CD4-positive, alpha-beta memory T cell (primary cell): ENCODE measurements at regions not wholly inside any gene's neighbourhood (a gene's known extent, or its start where the extent isn't known, plus 50 kb on each side); places are given as distances from the start of the nearest gene placed in this dataset.

Source experiments
- CTCF ChIA-PET: fragments of 350-600 bp; sonication (Branson Sonifier 250); formaldehyde crosslinking; loops from one replicate; lab custom pipeline; 2021; ENCODE audit warnings: inconsistent platforms; ENCODE audit not compliant: partially characterized antibody; lab: Charles Lee
- POLR2A ChIA-PET: fragments of 350-600 bp; sonication (Branson Sonifier 250); formaldehyde crosslinking; loops from one replicate; lab custom pipeline; 2021; ENCODE audit not compliant: partially characterized antibody; lab: Charles Lee
- DNase-seq, 5 donors: peaks; one replicate each; pipeline versions ENCODE4 v3.0.0 to v3.0.0-alpha.2; 2020 to 2022; ENCODE audit warnings: mixed read lengths in 1 of 5
- H3K27ac ChIP-seq: one replicate; pipeline ENCODE4 v1.7.0; 2013; ENCODE audit warnings: low read depth, low read length
- H3K27me3 ChIP-seq: 2 replicates; pipeline ENCODE4 v1.7.0; 2013; ENCODE audit warnings: mild to moderate bottlenecking, low read length, moderate library complexity; ENCODE audit not compliant: insufficient read depth
- H3K36me3 ChIP-seq: 2 replicates; pipeline ENCODE4 v1.7.0; 2013; ENCODE audit warnings: mild to moderate bottlenecking, low read length, moderate library complexity; ENCODE audit not compliant: insufficient read depth
- H3K4me1 ChIP-seq: 2 replicates; pipeline ENCODE4 v1.7.0; 2013; ENCODE audit warnings: mild to moderate bottlenecking, low read length, moderate library complexity; ENCODE audit not compliant: insufficient read depth
- H3K4me3 ChIP-seq, 2 donors: one replicate each; pipeline ENCODE4 v1.7.0; 2013; ENCODE audit warnings: low read length in 2 of 2, mild to moderate bottlenecking in 1 of 2
- H3K9me3 ChIP-seq, 2 donors: one replicate each; pipeline ENCODE4 v1.7.0; 2013; ENCODE audit warnings: low read length in 2 of 2, control low read depth in 1 of 2; ENCODE audit not compliant: control insufficient read depth in 1 of 2
- H3K27ac Mint-ChIP-seq, 7 donors: one replicate each; pipeline ENCODE4 v1.8.0; 2020 to 2021; ENCODE audit warnings: mixed read lengths in 7 of 7, mild to moderate bottlenecking in 6 of 7, inconsistent platforms in 3 of 7, moderate library complexity in 3 of 7
- H3K27me3 Mint-ChIP-seq, 2 donors: one replicate each; pipeline ENCODE4 v1.8.0; 2020 to 2021; ENCODE audit warnings: mixed read lengths in 2 of 2
- H3K36me3 Mint-ChIP-seq, 2 donors: one replicate each; pipeline ENCODE4 v1.8.0; 2020 to 2021; ENCODE audit warnings: mixed read lengths in 2 of 2, inconsistent platforms in 1 of 2, mild to moderate bottlenecking in 1 of 2
- H3K4me1 Mint-ChIP-seq, 4 donors: one replicate each; pipeline ENCODE4 v1.8.0; 2020 to 2021; ENCODE audit warnings: mixed read lengths in 4 of 4, mild to moderate bottlenecking in 1 of 4
- H3K4me3 Mint-ChIP-seq, 8 donors: one replicate each; pipeline ENCODE4 v1.8.0; 2020 to 2021; ENCODE audit warnings: mixed read lengths in 8 of 8, mild to moderate bottlenecking in 7 of 8, moderate library complexity in 6 of 8, inconsistent platforms in 3 of 8
- H3K9me3 Mint-ChIP-seq, 8 donors: one replicate each; pipeline ENCODE4 v1.8.0; 2020 to 2021; ENCODE audit warnings: mixed read lengths in 8 of 8, mild to moderate bottlenecking in 5 of 8, inconsistent platforms in 3 of 8, moderate library complexity in 1 of 8
- intact Hi-C: fragments of 100-400 bp; cut with micrococcal nuclease; formaldehyde crosslinking; loops from one replicate; pipeline ENCODE4 v1.15.1; 2023

DNA sequence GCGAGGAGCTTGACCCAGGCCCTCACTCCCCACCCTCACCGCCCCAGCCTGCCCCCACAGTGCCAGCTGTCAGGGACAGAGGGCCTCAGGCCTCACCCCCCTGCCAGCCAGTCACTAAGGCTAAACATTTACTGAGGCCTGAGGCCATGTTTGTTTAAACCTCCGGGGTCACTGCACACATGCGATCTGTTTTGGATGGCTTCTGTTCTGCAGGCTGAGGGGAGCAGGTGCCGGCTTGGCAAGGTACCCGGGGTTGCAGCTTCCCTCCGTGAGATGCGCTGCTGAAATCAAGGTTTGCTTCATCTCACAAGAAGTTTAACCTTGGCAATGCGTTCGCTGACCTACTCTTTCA lies 103.3 kb upstream of the BOD1 start:
- no peak overlapping the region for H3K27ac Mint-ChIP-seq
- H3K9me3 Mint-ChIP-seq: peaks cover 0 to 3% (median 0%) of the 10 kb centered on the region in 8 donors
- intact Hi-C loops: no loop called here
- Histone ChIP-seq H3K27ac (no peak overlapping the region), H3K4me3 (no peak overlapping the region), H3K4me1 (no peaks in the 10 kb centered on the region), H3K9me3 (no peaks in the 10 kb centered on the region), H3K36me3 (no peaks in the 10 kb centered on the region), H3K27me3 (no peaks in the 10 kb centered on the region)
- no peak overlapping the region for H3K4me3 Mint-ChIP-seq
- no peaks in the 10 kb centered on the region for H3K36me3 Mint-ChIP-seq
- no peak for DNase-seq
- H3K4me1 Mint-ChIP-seq: no peaks in the 10 kb centered on the region
- H3K27me3 Mint-ChIP-seq: peaks cover 0 to 18% of the 10 kb centered on the region in 2 donors
- POLR2A ChIA-PET: no interaction called here
- CTCF ChIA-PET: no interaction called here

DNA sequence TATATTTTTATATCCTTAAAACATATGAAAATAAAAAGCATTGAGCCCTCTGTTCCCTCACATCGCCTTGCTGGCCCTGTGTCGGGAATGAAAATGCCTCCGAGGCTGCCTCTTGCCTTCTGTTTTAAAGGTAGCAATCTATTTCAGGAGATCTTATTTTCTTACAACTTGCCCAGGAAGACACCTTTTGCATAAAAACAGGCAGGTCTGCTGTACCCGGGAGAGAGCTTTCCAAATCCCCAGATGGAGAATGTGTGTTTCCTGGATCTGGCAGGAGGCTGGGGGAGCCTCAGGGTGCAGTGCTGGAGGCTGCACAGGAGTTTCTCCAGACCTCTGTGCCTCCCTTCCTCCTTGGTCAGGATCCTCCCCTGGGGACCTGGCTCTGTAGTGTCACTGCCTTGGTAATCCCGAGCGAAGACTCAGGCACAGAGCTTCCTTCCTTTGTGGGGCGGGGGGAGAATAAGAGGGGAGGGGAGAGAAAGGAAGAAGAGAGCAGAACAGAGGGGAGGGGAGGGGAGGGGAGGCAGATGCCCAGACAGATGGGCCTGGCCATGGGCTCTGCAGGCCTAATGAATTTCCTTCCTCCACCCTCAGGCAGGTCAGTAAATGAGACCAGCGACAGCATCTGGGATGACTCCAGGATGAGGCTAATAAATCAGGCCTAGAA lies 104.0 kb upstream of the BOD1 start:
- Mint-ChIP-seq H3K36me3 (no peaks in the 10 kb centered on the region), H3K27me3 (peaks cover 0 to 18% of the 10 kb centered on the region in 2 donors), H3K9me3 (peaks cover 0 to 3% (median 0%) of the 10 kb centered on the region in 8 donors), H3K4me1 (no peaks in the 10 kb centered on the region), H3K27ac (no peak overlapping the region), H3K4me3 (no peak overlapping the region)
- ChIA-PET POLR2A (no interaction called here), CTCF (no interaction called here)
- Histone ChIP-seq H3K27me3 (no peaks in the 10 kb centered on the region), H3K9me3 (no peaks in the 10 kb centered on the region), H3K27ac (no peak overlapping the region), H3K4me1 (no peaks in the 10 kb centered on the region), H3K36me3 (no peaks in the 10 kb centered on the region), H3K4me3 (no peak overlapping the region)
- no peak for DNase-seq
- intact Hi-C loops: no loop called here

DNA sequence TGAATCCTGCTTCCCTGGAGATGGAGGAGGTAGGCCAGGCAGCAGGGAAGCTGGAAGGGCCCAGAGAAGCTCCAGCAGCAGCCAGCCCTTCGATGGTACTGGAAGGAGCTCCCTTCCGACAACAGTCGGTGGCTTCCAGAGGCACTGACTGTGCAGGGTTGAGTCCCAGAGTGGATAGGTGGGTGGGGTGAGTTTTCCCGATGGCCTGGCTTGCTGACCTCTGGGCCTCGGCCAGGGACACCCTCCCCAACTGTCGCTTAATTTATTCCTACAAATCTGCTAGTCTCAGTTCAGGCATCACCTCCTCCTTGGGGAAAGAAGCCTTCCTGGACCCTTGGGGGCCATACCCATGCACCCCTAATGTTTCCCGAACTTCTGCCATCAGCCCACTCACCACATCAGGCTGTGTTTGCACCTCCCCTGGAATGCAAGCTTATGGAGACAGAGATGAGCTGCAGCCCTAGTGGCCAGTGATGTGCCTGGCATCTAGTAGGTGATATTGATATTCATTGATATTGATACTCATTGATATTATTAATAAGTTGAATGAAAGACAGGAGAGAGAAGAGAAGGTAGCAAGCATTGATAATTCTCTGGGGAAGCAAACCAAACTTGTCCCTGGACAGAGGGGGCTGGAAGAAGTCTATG lies 104.6 kb upstream of the BOD1 start:
- H3K36me3 Mint-ChIP-seq: no peaks in the 10 kb centered on the region
- intact Hi-C loops: no loop called here
- ChIA-PET CTCF (no interaction called here), POLR2A (no interaction called here)
- H3K27me3 Mint-ChIP-seq: peaks cover 0 to 18% of the 10 kb centered on the region in 2 donors
- no peak for DNase-seq
- H3K9me3 Mint-ChIP-seq: peaks cover 0 to 6% (median 0%) of the 10 kb centered on the region in 8 donors
- Histone ChIP-seq H3K27ac (no peak overlapping the region), H3K4me1 (no peaks in the 10 kb centered on the region), H3K36me3 (no peaks in the 10 kb centered on the region), H3K4me3 (no peak overlapping the region), H3K9me3 (no peaks in the 10 kb centered on the region), H3K27me3 (no peaks in the 10 kb centered on the region)
- no peak overlapping the region for H3K27ac Mint-ChIP-seq
- no peaks in the 10 kb centered on the region for H3K4me1 Mint-ChIP-seq
- no peak overlapping the region for H3K4me3 Mint-ChIP-seq

DNA sequence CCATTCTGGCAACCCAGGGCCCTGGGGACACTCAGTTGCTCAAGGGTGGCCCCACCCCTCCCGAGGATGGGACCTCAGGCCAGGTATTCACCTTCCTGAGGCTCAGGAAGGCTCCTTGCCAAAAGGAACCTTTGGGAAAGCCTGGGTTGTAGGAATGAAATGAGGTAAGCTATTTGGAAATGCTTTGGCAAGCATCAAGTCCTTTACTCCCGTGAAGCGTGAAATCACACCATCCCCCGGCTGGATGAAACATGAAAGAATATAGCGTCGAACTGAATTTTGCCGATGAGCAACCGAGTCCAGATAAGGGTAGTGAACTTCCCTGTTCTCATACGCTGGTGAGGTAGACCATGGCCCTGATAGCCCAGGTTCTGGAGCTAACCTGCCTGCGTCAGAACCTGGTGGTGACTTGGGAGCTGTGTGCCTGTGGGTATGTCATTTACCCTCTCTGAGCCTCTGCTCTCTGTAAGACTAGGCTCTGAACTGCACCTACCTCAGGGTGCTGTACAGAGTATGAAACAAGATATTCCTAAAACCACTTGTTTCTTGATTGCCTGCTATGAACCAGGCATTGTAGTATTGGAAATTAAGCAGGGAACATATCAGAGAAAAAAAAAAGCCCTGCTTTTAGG lies 105.3 kb upstream of the BOD1 start:
- Histone ChIP-seq H3K4me1 (no peaks in the 10 kb centered on the region), H3K9me3 (no peaks in the 10 kb centered on the region), H3K27ac (no peak overlapping the region), H3K36me3 (no peaks in the 10 kb centered on the region), H3K4me3 (no peak overlapping the region), H3K27me3 (no peaks in the 10 kb centered on the region)
- no peak for DNase-seq
- Mint-ChIP-seq H3K36me3 (no peaks in the 10 kb centered on the region), H3K27me3 (peaks cover 0 to 16% of the 10 kb centered on the region in 2 donors), H3K4me1 (no peaks in the 10 kb centered on the region), H3K27ac (no peak overlapping the region), H3K4me3 (peak overlapping the region in 1 of 8 donors; percentile 40), H3K9me3 (peaks cover 0 to 6% (median 0%) of the 10 kb centered on the region in 8 donors)
- intact Hi-C loops: no loop called here
- POLR2A ChIA-PET: no interaction called here
- CTCF ChIA-PET: no interaction called here

DNA sequence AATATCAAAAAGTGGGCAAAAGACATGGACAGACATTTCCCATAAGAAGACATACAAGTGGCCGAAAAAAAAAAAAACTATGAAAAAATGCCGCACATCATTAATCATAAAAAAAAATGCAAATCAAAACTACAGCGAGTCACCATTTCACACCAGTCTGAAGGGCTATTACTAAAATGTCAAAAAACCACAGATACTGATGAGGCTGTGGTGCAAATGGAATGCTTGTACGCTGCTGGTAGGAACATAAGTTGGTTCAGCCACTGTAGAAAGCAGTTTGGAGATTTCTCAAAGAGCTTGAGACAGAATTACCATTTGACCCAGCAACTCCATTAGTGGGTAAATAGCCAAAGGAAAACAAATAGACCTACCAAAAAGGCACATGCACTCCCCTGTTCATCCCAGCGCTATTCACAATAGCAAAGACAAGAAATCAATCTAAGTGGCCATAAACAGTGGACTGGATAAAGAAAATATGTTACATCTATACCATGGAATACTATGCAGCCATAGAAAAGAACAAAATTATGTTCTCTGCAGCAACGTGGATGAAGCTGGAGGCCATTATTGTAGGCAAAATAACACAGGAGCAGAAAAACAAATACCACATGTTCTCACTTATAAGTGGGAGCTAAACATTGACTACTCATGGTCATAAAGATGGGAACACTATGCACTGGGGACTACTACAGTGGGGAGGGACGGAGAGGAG lies 110.6 kb upstream of the BOD1 start:
- ChIA-PET POLR2A (interaction anchor here (1.0 kb wide), 1 partner anchor 510 kb away, joined by 3 read pairs; no protein-coding TSS in a partner anchor), CTCF (no interaction called here)
- no peaks in the 10 kb centered on the region for H3K36me3 ChIP-seq
- no peaks in the 10 kb centered on the region for H3K27me3 ChIP-seq
- intact Hi-C loops: no loop called here
- H3K27ac ChIP-seq: no peak overlapping the region
- H3K27me3 Mint-ChIP-seq: peaks cover 0 to 10% of the 10 kb centered on the region in 2 donors
- no peak for DNase-seq
- H3K4me3 Mint-ChIP-seq: no peak overlapping the region
- H3K27ac Mint-ChIP-seq: peak overlapping the region in 1 of 7 donors; percentile 49
- H3K9me3 Mint-ChIP-seq: peaks cover 0 to 6% (median 0%) of the 10 kb centered on the region in 8 donors
- H3K4me3 ChIP-seq: no peak overlapping the region
- no peaks in the 10 kb centered on the region for H3K9me3 ChIP-seq
- no peaks in the 10 kb centered on the region for H3K4me1 Mint-ChIP-seq
- no peaks in the 10 kb centered on the region for H3K4me1 ChIP-seq
- H3K36me3 Mint-ChIP-seq: no peaks in the 10 kb centered on the region

DNA sequence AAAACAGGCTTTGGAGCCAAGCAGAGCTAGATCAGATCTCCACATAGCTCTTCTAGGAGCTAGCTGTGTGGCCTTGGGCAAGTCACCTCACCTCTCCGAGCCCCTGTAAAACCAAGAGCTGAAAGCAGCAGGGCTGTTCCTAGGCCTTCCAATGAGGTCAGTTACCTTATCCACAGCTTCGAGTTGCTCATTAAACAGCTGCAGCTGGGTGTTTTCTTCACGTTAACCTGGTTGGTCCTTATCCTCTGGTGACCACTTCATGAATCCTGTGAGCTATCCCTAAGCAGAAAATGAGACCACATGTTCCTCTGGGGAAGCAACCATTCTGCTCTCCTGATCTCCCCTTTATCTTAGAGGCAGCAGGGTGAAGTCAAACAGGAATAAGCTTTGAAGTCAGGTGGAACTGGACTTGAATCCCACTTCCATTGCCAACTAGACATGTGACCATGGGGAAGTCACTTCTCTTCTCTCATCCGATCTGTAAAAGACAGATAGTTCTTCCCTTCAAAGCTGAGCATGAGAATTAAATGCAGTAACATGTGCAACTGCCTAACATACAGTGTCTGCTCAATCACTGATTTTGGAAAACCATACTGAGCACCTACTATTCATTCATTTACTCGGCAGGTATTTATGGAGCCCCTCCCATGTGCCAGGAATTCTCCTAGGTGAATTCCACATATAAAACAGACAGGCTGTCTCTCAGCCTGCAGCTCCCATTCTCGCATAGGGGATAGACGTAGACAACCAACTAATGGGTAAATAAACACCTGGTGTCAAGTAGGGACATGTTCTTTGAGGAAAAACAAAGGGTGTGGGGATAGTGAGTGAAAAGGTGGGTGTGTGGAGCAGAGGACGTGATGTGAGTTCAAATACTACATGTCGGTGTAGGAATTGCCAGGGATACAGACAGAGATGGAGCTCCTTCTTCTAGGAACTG lies 111.7 kb upstream of the BOD1 start:
- ChIA-PET POLR2A (interaction anchor here (1.0 kb wide), 1 partner anchor 509 kb away, joined by 3 read pairs; no protein-coding TSS in a partner anchor), CTCF (no interaction called here)
- intact Hi-C loops: no loop called here
- Mint-ChIP-seq H3K9me3 (peaks cover 0 to 6% (median 0%) of the 10 kb centered on the region in 8 donors), H3K4me1 (no peaks in the 10 kb centered on the region), H3K27ac (peak overlapping the region in 1 of 7 donors; percentile 28), H3K36me3 (no peaks in the 10 kb centered on the region), H3K4me3 (no peak overlapping the region), H3K27me3 (peaks cover 0 to 2% of the 10 kb centered on the region in 2 donors)
- H3K4me1 ChIP-seq: no peaks in the 10 kb centered on the region
- DNase-seq: no peak
- no peaks in the 10 kb centered on the region for H3K9me3 ChIP-seq
- no peaks in the 10 kb centered on the region for H3K27me3 ChIP-seq
- H3K27ac ChIP-seq: no peak overlapping the region
- H3K36me3 ChIP-seq: no peaks in the 10 kb centered on the region
- no peak overlapping the region for H3K4me3 ChIP-seq
